Neural crest cell (in vitro differentiated cells): ENCODE measurements at regions not wholly inside any gene's neighbourhood (a gene's known extent, or its start where the extent isn't known, plus 50 kb on each side); places are given as distances from the start of the nearest gene placed in this dataset.

Experiments
- DNase-seq: peaks from one replicate; pipeline ENCODE4 v3.0.0; 2021; ENCODE audit warnings: low read depth, mixed read lengths, low spot score
- H3K27ac Mint-ChIP-seq: one replicate; pipeline ENCODE4 v1.8.0; 2021; ENCODE audit warnings: mild to moderate bottlenecking, mixed read lengths; ENCODE audit not compliant: unreplicated experiment
- H3K27me3 Mint-ChIP-seq: 2 replicates; pipeline ENCODE4 v1.8.0; 2021; ENCODE audit warnings: low read depth, mild to moderate bottlenecking, mixed read lengths
- H3K36me3 Mint-ChIP-seq: 2 replicates; pipeline ENCODE4 v1.8.0; 2021; ENCODE audit warnings: low read depth, mild to moderate bottlenecking, mixed read lengths
- H3K4me1 Mint-ChIP-seq: 2 replicates; pipeline ENCODE4 v1.8.0; 2021; ENCODE audit warnings: mixed read lengths
- H3K4me3 Mint-ChIP-seq: one replicate; pipeline ENCODE4 v1.8.0; 2021; ENCODE audit warnings: mild to moderate bottlenecking, mixed read lengths
- H3K9me3 Mint-ChIP-seq: 2 replicates; pipeline ENCODE4 v1.8.0; 2021; ENCODE audit warnings: mixed read lengths
- TF ChIP-seq, protein P1 (sequence below): fragments of 200-600 bp; sonication (generic); conservative IDR thresholded peaks from 2 replicates; pipeline ENCODE4 v1.5.0; 2021; ENCODE audit warnings: antibody characterized with exemption, mild to moderate bottlenecking

DNA sequence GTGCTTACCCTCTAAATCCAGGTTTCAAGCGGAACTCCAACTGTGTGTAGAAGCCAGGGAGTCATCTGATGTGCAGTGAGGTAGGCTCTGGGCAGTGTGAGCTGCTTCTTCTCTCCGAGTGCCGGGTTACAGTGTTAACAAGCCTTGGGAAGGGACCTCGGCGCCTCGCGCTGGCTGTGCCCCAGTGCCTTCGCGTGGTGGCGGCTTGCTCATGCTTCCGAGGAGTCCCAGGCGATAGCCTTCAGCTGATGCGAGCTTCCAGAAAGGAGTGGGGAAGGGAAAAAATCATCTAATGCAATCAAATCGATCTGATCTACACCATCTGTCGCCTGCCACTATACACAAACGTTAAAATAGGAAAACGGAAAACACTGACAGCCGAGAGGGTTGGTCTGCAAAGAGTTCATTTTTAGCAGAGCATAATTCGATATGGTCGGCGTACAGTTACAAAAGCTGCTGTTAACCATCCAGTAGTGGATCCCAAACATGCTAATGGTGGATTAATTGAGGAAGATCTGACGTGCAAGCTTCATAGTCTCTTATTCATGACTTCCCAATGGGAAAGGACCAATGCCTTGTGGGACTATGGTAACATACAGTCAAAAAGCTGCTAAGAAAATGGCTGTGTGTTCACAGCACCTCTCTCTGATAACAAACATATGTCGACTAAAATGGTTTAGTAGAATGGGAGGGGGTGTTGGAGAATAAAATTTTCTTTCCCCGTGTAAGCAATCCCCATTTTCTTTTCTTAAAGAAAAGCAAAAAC is 128.7 kb upstream of the DPYD start:
- H3K27ac Mint-ChIP-seq = no peak overlapping the region
- H3K4me3 Mint-ChIP-seq = peak overlapping the region; percentile 81
- H3K4me1 Mint-ChIP-seq = peaks cover 31% of the 10 kb centered on the region
- peaks cover 87% of the 10 kb centered on the region for H3K27me3 Mint-ChIP-seq
- no peaks in the 10 kb centered on the region for H3K9me3 Mint-ChIP-seq
- TF ChIP-seq, protein P1, sequence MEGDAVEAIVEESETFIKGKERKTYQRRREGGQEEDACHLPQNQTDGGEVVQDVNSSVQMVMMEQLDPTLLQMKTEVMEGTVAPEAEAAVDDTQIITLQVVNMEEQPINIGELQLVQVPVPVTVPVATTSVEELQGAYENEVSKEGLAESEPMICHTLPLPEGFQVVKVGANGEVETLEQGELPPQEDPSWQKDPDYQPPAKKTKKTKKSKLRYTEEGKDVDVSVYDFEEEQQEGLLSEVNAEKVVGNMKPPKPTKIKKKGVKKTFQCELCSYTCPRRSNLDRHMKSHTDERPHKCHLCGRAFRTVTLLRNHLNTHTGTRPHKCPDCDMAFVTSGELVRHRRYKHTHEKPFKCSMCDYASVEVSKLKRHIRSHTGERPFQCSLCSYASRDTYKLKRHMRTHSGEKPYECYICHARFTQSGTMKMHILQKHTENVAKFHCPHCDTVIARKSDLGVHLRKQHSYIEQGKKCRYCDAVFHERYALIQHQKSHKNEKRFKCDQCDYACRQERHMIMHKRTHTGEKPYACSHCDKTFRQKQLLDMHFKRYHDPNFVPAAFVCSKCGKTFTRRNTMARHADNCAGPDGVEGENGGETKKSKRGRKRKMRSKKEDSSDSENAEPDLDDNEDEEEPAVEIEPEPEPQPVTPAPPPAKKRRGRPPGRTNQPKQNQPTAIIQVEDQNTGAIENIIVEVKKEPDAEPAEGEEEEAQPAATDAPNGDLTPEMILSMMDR = no peak
- H3K36me3 Mint-ChIP-seq = no peaks in the 10 kb centered on the region
- no peak for DNase-seq

DNA sequence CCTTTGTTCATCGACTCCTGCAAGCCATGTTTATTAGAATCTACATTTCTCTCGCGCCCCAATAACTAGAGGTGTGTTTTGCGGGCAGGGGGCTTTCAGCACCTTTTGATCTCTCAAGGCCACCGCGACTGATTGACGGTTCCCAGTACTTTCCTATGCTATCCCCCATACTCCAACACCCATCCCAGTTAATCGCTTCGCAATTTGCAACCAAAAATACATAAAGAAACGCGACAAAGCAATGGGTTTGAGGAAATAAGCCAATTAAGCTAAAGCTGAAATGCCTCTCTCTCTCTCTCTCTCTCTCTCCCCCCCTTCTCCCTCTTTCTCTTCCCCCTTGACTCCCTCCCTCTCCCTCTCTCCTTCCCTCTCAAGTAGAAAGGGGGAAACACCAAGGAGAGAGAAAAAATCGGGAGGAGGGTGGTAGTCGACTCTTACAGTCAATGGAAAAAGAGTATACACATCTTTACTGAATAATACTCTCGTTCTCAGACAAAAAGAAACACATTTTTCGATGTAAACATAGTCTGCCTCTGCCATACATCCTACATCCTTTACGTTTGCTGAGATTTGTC is 128.0 kb upstream of the DPYD start:
- TF ChIP-seq, protein P1 = no peak
- Mint-ChIP-seq H3K4me3 (peak overlapping the region; percentile 81), H3K27me3 (peaks cover 92% of the 10 kb centered on the region), H3K9me3 (no peaks in the 10 kb centered on the region), H3K4me1 (peaks cover 28% of the 10 kb centered on the region), H3K36me3 (no peaks in the 10 kb centered on the region), H3K27ac (no peak overlapping the region)
- no peak for DNase-seq

DNA sequence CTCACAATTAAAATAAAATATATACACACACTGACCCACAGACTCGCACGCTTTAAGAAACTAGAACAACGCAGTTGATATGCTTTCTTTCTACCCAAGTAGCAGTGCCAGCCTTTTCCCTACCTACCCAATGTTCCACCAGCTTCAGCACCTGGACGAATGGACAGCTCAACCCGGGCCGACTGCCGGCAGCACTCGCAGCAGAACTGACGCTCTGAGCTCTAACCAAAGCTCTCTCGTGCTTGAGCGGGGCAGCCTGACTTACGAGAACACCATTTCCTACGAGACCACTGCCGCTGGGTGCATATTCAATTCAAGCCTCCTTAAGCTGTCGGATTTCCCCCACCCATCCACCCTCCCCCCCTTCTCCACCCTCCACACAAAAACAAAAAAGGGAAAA is 127.4 kb upstream of the DPYD start:
- peaks cover 94% of the 10 kb centered on the region for H3K27me3 Mint-ChIP-seq
- TF ChIP-seq, protein P1 = peak; percentile 18
- peak overlapping the region; percentile 81 for H3K4me3 Mint-ChIP-seq
- H3K9me3 Mint-ChIP-seq = no peaks in the 10 kb centered on the region
- DNase-seq = peak; percentile 79
- no peaks in the 10 kb centered on the region for H3K36me3 Mint-ChIP-seq
- H3K27ac Mint-ChIP-seq = no peak overlapping the region
- peaks cover 25% of the 10 kb centered on the region for H3K4me1 Mint-ChIP-seq

DNA sequence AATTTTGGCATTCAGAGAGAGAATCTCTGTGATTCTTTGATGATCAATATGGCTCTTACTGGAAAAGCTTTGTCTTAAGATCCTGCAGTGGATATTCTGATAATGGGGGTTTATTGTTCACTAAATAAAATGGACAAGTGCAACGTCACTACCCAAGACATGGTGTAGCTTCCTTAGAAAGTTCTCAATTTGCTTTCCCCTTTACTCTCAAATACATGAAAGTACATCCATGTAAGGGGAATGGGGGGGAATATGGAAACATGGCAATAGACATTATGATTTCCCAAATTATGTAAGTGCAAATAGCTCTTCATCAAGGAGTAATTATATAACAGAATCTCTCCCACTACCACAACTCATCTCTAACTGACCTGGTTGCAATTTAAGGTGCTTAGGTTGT is 126.3 kb upstream of the DPYD start:
- H3K27ac Mint-ChIP-seq = no peak overlapping the region
- H3K4me3 Mint-ChIP-seq = peak overlapping the region; percentile 60
- H3K27me3 Mint-ChIP-seq = peaks cover 92% of the 10 kb centered on the region
- DNase-seq = no peak
- TF ChIP-seq, protein P1 = no peak
- H3K36me3 Mint-ChIP-seq = no peaks in the 10 kb centered on the region
- H3K4me1 Mint-ChIP-seq = peaks cover 17% of the 10 kb centered on the region
- no peaks in the 10 kb centered on the region for H3K9me3 Mint-ChIP-seq

DNA sequence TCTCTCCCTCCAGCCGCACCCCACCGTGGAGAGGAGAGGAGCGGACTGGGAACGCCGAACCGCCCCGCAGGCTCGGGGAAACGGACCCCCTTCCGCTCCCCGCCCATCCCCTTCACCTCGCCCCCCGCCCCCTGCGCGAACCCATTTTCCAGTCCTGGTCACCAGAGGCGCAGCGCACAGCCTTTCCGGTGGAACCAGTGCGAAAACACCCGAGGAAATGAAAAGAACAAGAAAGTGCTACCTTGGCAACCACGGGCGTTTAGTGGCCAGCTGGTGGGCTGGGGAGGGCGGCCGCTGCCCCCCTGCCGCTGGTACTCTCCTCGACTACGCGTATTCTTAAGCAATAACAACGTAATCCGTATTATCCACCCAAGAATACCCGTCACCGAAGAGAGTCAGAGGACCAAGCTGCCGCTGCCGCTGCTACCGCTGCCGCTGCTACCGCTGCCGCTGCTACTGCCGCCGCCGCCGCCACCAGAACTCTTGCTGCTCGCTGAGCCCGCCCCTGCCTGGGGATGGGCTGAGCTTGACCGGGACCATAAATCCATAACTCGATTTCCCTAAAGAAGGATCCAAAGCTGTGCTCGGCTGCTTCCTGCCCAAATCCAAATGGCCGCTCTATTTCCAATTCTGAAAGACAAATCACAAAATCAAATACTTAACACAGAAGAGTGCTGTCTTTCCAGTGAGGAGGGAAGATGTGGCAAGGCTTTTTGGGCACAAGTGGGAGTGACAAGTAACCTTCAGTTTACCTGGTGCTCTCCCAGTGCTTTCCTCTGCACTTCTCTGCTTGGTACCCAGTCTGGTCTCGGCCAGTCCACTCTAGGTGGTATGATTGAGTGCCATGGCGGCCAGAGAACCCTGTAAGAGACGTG is 125.2 kb upstream of the DPYD start:
- TF ChIP-seq, protein P1 = no peak
- H3K27ac Mint-ChIP-seq = no peak overlapping the region
- H3K27me3 Mint-ChIP-seq = peaks cover 82% of the 10 kb centered on the region
- H3K4me1 Mint-ChIP-seq = peaks cover 17% of the 10 kb centered on the region
- peak overlapping the region; percentile 82 for H3K4me3 Mint-ChIP-seq
- H3K36me3 Mint-ChIP-seq = no peaks in the 10 kb centered on the region
- H3K9me3 Mint-ChIP-seq = no peaks in the 10 kb centered on the region
- no peak for DNase-seq
